HG02870 (cell line): ENCODE measurements at regions not wholly inside any gene's neighbourhood (a gene's known extent, or its start where the extent isn't known, plus 50 kb on each side); places are given as distances from the start of the nearest gene placed in this dataset.

Experiments
- ATAC-seq: cut with Tn5 transposase; IDR thresholded peaks from one replicate; pipeline ENCODE4 v1.9.1; 2021; ENCODE audit warnings: mild to moderate bottlenecking, moderate library complexity; ENCODE audit not compliant: unreplicated experiment

DNA sequence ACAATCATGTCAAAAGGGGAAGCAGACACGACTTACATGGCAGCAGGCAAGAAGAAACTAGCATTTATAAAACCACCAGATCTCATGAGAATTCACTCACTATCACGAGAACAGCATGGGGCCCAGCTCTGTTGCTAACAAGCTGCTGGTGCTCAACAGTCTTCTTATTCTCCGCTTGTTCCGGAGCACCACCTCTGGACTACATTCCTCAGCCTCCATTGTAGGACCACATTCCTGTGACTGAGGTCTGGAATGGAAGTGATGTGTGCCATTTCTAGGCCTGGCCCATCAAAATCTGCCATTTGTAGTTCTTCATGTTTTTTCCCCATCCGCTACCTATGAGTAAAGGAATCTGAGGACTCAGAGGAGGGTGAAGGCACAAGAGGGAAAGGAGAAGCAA lies 111.5 kb upstream of the PTCHD1 start:
- no peak for ATAC-seq

DNA sequence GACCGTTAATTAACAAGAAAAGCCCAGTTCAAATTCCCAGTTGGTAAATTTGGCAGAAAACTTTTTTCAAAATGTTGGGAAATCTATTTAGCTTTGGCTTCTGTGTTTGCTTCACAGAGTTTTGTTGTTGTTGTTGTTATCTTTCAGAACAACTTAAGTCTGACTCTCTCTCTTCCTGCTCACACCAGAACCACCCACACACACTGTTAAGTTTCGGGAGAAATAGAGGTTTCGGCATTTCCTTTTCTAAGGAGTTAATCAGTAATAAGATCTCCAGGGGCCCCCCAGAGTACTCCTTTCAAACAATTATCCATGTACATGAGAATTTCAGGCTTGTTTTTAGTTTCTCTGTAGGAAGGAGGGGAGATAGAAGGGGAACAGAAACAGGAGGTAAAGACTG lies 106.2 kb upstream of the PTCHD1 start:
- ATAC-seq, result no peak

- ATAC-seq, result no peak
Measured at GRCh38 chrX:23228950-23229448, 105.7 kb upstream of the PTCHD1 start.

DNA sequence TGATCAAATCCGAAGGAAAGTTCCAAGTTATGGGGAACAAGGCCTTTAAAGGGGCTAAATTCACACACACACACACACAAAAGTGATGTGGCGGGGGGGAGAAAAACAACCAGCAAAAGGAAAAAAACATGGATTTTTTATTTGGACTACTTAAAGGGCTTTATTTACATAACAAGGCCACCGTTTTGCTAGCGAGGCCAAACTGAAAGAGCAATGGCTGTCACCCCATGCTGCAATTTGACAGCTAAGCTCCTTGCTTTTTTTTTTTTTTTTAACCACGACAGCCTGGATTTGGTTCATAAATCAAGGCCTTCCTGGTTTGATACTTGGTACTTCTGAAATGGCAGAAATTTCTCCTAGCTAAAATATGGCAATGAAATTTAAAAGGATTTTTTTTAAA lies 99.6 kb upstream of the PTCHD1 start:
- no peak for ATAC-seq

DNA sequence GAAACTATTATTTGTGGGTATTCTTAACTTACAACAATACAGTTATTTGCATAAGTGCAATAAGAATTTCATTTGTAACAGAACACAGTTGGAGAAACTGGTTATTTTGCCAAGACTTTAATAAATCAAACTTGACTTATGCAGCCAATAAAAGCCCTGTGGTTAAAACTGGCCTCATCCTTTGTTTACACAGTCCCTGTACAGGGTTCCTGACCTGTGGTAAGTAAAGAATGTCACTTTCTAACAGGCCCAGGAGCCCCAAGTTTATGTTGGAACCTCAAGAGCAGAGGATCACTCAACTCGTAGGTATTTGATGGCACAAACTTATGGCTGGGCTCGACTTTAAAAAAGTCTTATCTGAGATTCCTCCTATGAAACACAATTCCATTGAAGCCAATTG lies 88.6 kb upstream of the PTCHD1 start:
- no peak for ATAC-seq

GRCh38 chrX:23248187-23248586 lies 86.5 kb upstream of the PTCHD1 start:
- no peak for ATAC-seq

- no peak for ATAC-seq
Measured at GRCh38 chrX:23251043-23251442, 83.6 kb upstream of the PTCHD1 start.

DNA sequence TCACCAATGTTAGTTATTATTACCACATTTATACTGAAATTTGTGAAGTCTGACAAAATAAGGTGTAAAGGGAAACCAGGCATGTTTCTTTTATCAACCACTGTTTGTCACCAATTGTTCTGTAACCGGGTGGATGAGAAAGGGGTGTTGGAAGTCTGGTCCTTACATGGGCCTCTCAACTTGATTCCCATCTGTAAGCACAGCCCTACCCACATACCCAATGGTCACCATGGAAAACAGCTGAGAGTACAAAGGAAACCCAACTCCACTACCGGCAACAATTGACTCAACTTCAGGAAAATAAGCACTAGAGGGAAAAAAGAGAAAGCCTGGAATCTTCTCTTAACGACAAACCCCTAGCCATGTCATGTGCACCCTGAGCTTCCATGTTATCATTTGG lies 70.8 kb upstream of the PTCHD1 start:
- ATAC-seq, result no peak

DNA sequence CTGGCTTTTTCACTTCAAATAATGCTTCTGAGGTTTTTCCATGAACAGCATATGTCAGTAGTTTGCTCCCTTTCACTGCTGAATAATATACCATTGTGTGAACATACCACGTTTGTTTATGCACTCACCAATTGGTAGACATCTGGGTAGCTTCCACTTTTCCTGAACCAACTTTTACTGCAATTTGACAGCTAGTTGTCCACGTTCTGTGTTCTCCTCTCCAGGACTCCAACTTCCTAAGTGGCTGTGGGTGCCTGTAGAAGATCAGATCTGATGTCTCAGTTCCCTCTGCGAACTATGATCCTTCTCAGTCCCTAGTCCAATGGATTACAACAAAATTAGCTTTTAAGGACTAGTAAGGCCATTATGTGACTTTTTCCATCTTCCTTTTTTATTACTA lies 64.7 kb upstream of the PTCHD1 start:
- no peak for ATAC-seq

GRCh38 chrX:23271026-23271425 lies 63.6 kb upstream of the PTCHD1 start:
- no peak for ATAC-seq

GRCh38 chrX:23276475-23276874 lies 58.2 kb upstream of the PTCHD1 start:
- ATAC-seq, result no peak
